HG02885 (cell line): ENCODE measurements at regions not wholly inside any gene's neighbourhood (a gene's known extent, or its start where the extent isn't known, plus 50 kb on each side); places are given as distances from the start of the nearest gene placed in this dataset.

Experiments used
- ATAC-seq: cut with Tn5 transposase; IDR thresholded peaks from one replicate; pipeline ENCODE4 v1.9.1; 2021; ENCODE audit warnings: mild to moderate bottlenecking; ENCODE audit not compliant: unreplicated experiment, poor library complexity

GRCh38 chr18:73662421-73662820 is 485.2 kb downstream of the FBXO15 start:
- no peak for ATAC-seq

- no peak for ATAC-seq
Observed at GRCh38 chr18:73660931-73661856, 486.4 kb downstream of the FBXO15 start.

GRCh38 chr18:73656691-73657090 is 490.9 kb downstream of the FBXO15 start:
- no peak for ATAC-seq

- no peak for ATAC-seq
Observed at GRCh38 chr18:73653827-73654226, 493.8 kb downstream of the FBXO15 start.

- no peak for ATAC-seq
Observed at GRCh38 chr18:73653251-73653650, 494.4 kb downstream of the FBXO15 start.

- ATAC-seq = no peak
Observed at GRCh38 chr18:73647391-73647790, 500.2 kb downstream of the FBXO15 start.

GRCh38 chr18:73646772-73647171 is 500.9 kb downstream of the FBXO15 start:
- no peak for ATAC-seq

GRCh38 chr18:73646196-73646595 is 501.4 kb downstream of the FBXO15 start:
- ATAC-seq = no peak

- no peak for ATAC-seq
Observed at GRCh38 chr18:73645160-73645715, 502.4 kb downstream of the FBXO15 start.

- ATAC-seq = no peak
Observed at GRCh38 chr18:73639788-73640187, 507.8 kb downstream of the FBXO15 start.

GRCh38 chr18:73638709-73639108 is 508.9 kb downstream of the FBXO15 start:
- no peak for ATAC-seq

GRCh38 chr18:73636355-73636754 is 511.3 kb downstream of the FBXO15 start:
- no peak for ATAC-seq

GRCh38 chr18:73626859-73627258 is 520.8 kb downstream of the FBXO15 start:
- ATAC-seq = no peak

- ATAC-seq = no peak
Observed at GRCh38 chr18:73626221-73626620, 521.4 kb downstream of the FBXO15 start.

- ATAC-seq = no peak
Observed at GRCh38 chr18:73621091-73621490, 526.5 kb downstream of the FBXO15 start.

- ATAC-seq = no peak
Observed at GRCh38 chr18:73617981-73618380, 529.7 kb downstream of the FBXO15 start.

GRCh38 chr18:73615506-73615905 is 532.1 kb downstream of the FBXO15 start:
- ATAC-seq = no peak

GRCh38 chr18:73614812-73615211 is 532.8 kb downstream of the FBXO15 start:
- ATAC-seq = no peak

GRCh38 chr18:73613706-73614340 is 533.8 kb downstream of the FBXO15 start:
- no peak for ATAC-seq

GRCh38 chr18:73597832-73598615 is 549.6 kb downstream of the FBXO15 start:
- no peak for ATAC-seq

- no peak for ATAC-seq
Observed at GRCh38 chr18:73594749-73595148, 552.9 kb downstream of the FBXO15 start.
